ENCODE measurements at regions not wholly inside any gene's neighbourhood (a gene's known extent, or its start where the extent isn't known, plus 50 kb on each side); places are given as distances from the start of the nearest gene placed in this dataset.
"Not testable (repeated sequence)": the region's sequence is repeated elsewhere in the genome, so short reads cannot be mapped to it uniquely, and the experiment has no call there.

GRCh38 chr4:59393780-59394179, 1806.3 kb upstream of the ADGRL3 start:
- Histone ChIP-seq H3K4me1 (ENCODE audit: control insufficient read depth in 2 of 2, insufficient read depth in 2 of 2, low read length in 2 of 2) (no peaks in the 10 kb centered on the region), H3K27me3 (ENCODE audit: control insufficient read depth in 2 of 2, insufficient read depth in 2 of 2, low read length in 2 of 2) (no peaks in the 10 kb centered on the region), H3K9ac (ENCODE audit: low read depth in 1 of 2, low read length in 2 of 2) (no peak overlapping the region), H3K27ac (ENCODE audit: low read depth in 2 of 2, low read length in 2 of 2) (no peak overlapping the region), H3K4me3 (ENCODE audit: low read length in 2 of 2) (no peak overlapping the region), H3K36me3 (ENCODE audit: control insufficient read depth in 2 of 2, insufficient read depth in 2 of 2, low read length in 2 of 2) (no peaks in the 10 kb centered on the region), H3K9me3 (ENCODE audit: control insufficient read depth in 2 of 2, low read length in 2 of 2) (no peaks in the 10 kb centered on the region)

- no peaks in the 10 kb centered on the region for H3K9me3 ChIP-seq (ENCODE audit: control insufficient read depth in 2 of 2, low read length in 2 of 2)
- no peaks in the 10 kb centered on the region for H3K36me3 ChIP-seq (ENCODE audit: control insufficient read depth in 2 of 2, insufficient read depth in 2 of 2, low read length in 2 of 2)
- H3K4me1 ChIP-seq (ENCODE audit: control insufficient read depth in 2 of 2, insufficient read depth in 2 of 2, low read length in 2 of 2) = no peaks in the 10 kb centered on the region
- no peaks in the 10 kb centered on the region for H3K27me3 ChIP-seq (ENCODE audit: control insufficient read depth in 2 of 2, insufficient read depth in 2 of 2, low read length in 2 of 2)
- no peak overlapping the region for H3K9ac ChIP-seq (ENCODE audit: low read depth in 1 of 2, low read length in 2 of 2)
- H3K4me3 ChIP-seq (ENCODE audit: low read length in 2 of 2) = no peak overlapping the region
- H3K27ac ChIP-seq (ENCODE audit: low read depth in 2 of 2, low read length in 2 of 2) = no peak overlapping the region
Measured at GRCh38 chr4:59400334-59400733, 1799.8 kb upstream of the ADGRL3 start.

GRCh38 chr4:59409647-59410046, 1790.5 kb upstream of the ADGRL3 start:
- no peak overlapping the region for H3K9ac ChIP-seq (ENCODE audit: low read depth in 1 of 2, low read length in 2 of 2)
- no peak overlapping the region for H3K4me3 ChIP-seq (ENCODE audit: low read length in 2 of 2)
- no peaks in the 10 kb centered on the region for H3K9me3 ChIP-seq (ENCODE audit: control insufficient read depth in 2 of 2, low read length in 2 of 2)
- H3K36me3 ChIP-seq (ENCODE audit: control insufficient read depth in 2 of 2, insufficient read depth in 2 of 2, low read length in 2 of 2) = no peaks in the 10 kb centered on the region
- no peak overlapping the region for H3K27ac ChIP-seq (ENCODE audit: low read depth in 2 of 2, low read length in 2 of 2)
- H3K27me3 ChIP-seq (ENCODE audit: control insufficient read depth in 2 of 2, insufficient read depth in 2 of 2, low read length in 2 of 2) = no peaks in the 10 kb centered on the region
- no peaks in the 10 kb centered on the region for H3K4me1 ChIP-seq (ENCODE audit: control insufficient read depth in 2 of 2, insufficient read depth in 2 of 2, low read length in 2 of 2)

GRCh38 chr4:59412739-59413138, 1787.4 kb upstream of the ADGRL3 start:
- H3K9ac ChIP-seq (ENCODE audit: low read depth in 1 of 2, low read length in 2 of 2) = no peak overlapping the region
- H3K4me1 ChIP-seq (ENCODE audit: control insufficient read depth in 2 of 2, insufficient read depth in 2 of 2, low read length in 2 of 2) = no peaks in the 10 kb centered on the region
- no peaks in the 10 kb centered on the region for H3K27me3 ChIP-seq (ENCODE audit: control insufficient read depth in 2 of 2, insufficient read depth in 2 of 2, low read length in 2 of 2)
- no peaks in the 10 kb centered on the region for H3K9me3 ChIP-seq (ENCODE audit: control insufficient read depth in 2 of 2, low read length in 2 of 2)
- no peak overlapping the region for H3K27ac ChIP-seq (ENCODE audit: low read depth in 2 of 2, low read length in 2 of 2)
- no peak overlapping the region for H3K4me3 ChIP-seq (ENCODE audit: low read length in 2 of 2)
- no peaks in the 10 kb centered on the region for H3K36me3 ChIP-seq (ENCODE audit: control insufficient read depth in 2 of 2, insufficient read depth in 2 of 2, low read length in 2 of 2)

- H3K4me3 ChIP-seq (ENCODE audit: low read length in 2 of 2) = no peak overlapping the region
- H3K27ac ChIP-seq (ENCODE audit: low read depth in 2 of 2, low read length in 2 of 2) = no peak overlapping the region
- H3K9me3 ChIP-seq (ENCODE audit: control insufficient read depth in 2 of 2, low read length in 2 of 2) = no peaks in the 10 kb centered on the region
- H3K9ac ChIP-seq (ENCODE audit: low read depth in 1 of 2, low read length in 2 of 2) = no peak overlapping the region
- H3K4me1 ChIP-seq (ENCODE audit: control insufficient read depth in 2 of 2, insufficient read depth in 2 of 2, low read length in 2 of 2) = no peaks in the 10 kb centered on the region
- H3K36me3 ChIP-seq (ENCODE audit: control insufficient read depth in 2 of 2, insufficient read depth in 2 of 2, low read length in 2 of 2) = no peaks in the 10 kb centered on the region
- no peaks in the 10 kb centered on the region for H3K27me3 ChIP-seq (ENCODE audit: control insufficient read depth in 2 of 2, insufficient read depth in 2 of 2, low read length in 2 of 2)
Measured at GRCh38 chr4:59455751-59456150, 1744.4 kb upstream of the ADGRL3 start.

GRCh38 chr4:59457576-59457975, 1742.5 kb upstream of the ADGRL3 start:
- H3K4me3 ChIP-seq (ENCODE audit: low read length in 2 of 2) = no peak overlapping the region
- no peaks in the 10 kb centered on the region for H3K36me3 ChIP-seq (ENCODE audit: control insufficient read depth in 2 of 2, insufficient read depth in 2 of 2, low read length in 2 of 2)
- H3K9me3 ChIP-seq (ENCODE audit: control insufficient read depth in 2 of 2, low read length in 2 of 2) = no peaks in the 10 kb centered on the region
- no peaks in the 10 kb centered on the region for H3K27me3 ChIP-seq (ENCODE audit: control insufficient read depth in 2 of 2, insufficient read depth in 2 of 2, low read length in 2 of 2)
- H3K4me1 ChIP-seq (ENCODE audit: control insufficient read depth in 2 of 2, insufficient read depth in 2 of 2, low read length in 2 of 2) = no peaks in the 10 kb centered on the region
- no peak overlapping the region for H3K9ac ChIP-seq (ENCODE audit: low read depth in 1 of 2, low read length in 2 of 2)
- H3K27ac ChIP-seq (ENCODE audit: low read depth in 2 of 2, low read length in 2 of 2) = no peak overlapping the region

GRCh38 chr4:59484944-59485343, 1715.2 kb upstream of the ADGRL3 start:
- H3K27ac ChIP-seq (ENCODE audit: low read depth in 2 of 2, low read length in 2 of 2) = no peak overlapping the region
- H3K27me3 ChIP-seq (ENCODE audit: control insufficient read depth in 2 of 2, insufficient read depth in 2 of 2, low read length in 2 of 2) = no peaks in the 10 kb centered on the region
- H3K9me3 ChIP-seq (ENCODE audit: control insufficient read depth in 2 of 2, low read length in 2 of 2) = peaks cover 0 to 3% of the 10 kb centered on the region in 2 donors
- H3K4me1 ChIP-seq (ENCODE audit: control insufficient read depth in 2 of 2, insufficient read depth in 2 of 2, low read length in 2 of 2) = no peaks in the 10 kb centered on the region
- no peak overlapping the region for H3K4me3 ChIP-seq (ENCODE audit: low read length in 2 of 2)
- no peaks in the 10 kb centered on the region for H3K36me3 ChIP-seq (ENCODE audit: control insufficient read depth in 2 of 2, insufficient read depth in 2 of 2, low read length in 2 of 2)
- H3K9ac ChIP-seq (ENCODE audit: low read depth in 1 of 2, low read length in 2 of 2) = no peak overlapping the region

- H3K27me3 ChIP-seq (ENCODE audit: control insufficient read depth in 2 of 2, insufficient read depth in 2 of 2, low read length in 2 of 2) = no peaks in the 10 kb centered on the region
- no peak overlapping the region for H3K9ac ChIP-seq (ENCODE audit: low read depth in 1 of 2, low read length in 2 of 2)
- H3K27ac ChIP-seq (ENCODE audit: low read depth in 2 of 2, low read length in 2 of 2) = no peak overlapping the region
- H3K4me3 ChIP-seq (ENCODE audit: low read length in 2 of 2) = no peak overlapping the region
- no peaks in the 10 kb centered on the region for H3K36me3 ChIP-seq (ENCODE audit: control insufficient read depth in 2 of 2, insufficient read depth in 2 of 2, low read length in 2 of 2)
- H3K4me1 ChIP-seq (ENCODE audit: control insufficient read depth in 2 of 2, insufficient read depth in 2 of 2, low read length in 2 of 2) = no peaks in the 10 kb centered on the region
- H3K9me3 ChIP-seq (ENCODE audit: control insufficient read depth in 2 of 2, low read length in 2 of 2) = no peaks in the 10 kb centered on the region
Measured at GRCh38 chr4:59500103-59500502, 1700.0 kb upstream of the ADGRL3 start.

- Histone ChIP-seq H3K9me3 (ENCODE audit: control insufficient read depth in 2 of 2, low read length in 2 of 2) (no peaks in the 10 kb centered on the region), H3K36me3 (ENCODE audit: control insufficient read depth in 2 of 2, insufficient read depth in 2 of 2, low read length in 2 of 2) (no peaks in the 10 kb centered on the region), H3K9ac (ENCODE audit: low read depth in 1 of 2, low read length in 2 of 2) (no peak overlapping the region), H3K4me1 (ENCODE audit: control insufficient read depth in 2 of 2, insufficient read depth in 2 of 2, low read length in 2 of 2) (no peaks in the 10 kb centered on the region), H3K27me3 (ENCODE audit: control insufficient read depth in 2 of 2, insufficient read depth in 2 of 2, low read length in 2 of 2) (no peaks in the 10 kb centered on the region), H3K4me3 (ENCODE audit: low read length in 2 of 2) (no peak overlapping the region), H3K27ac (ENCODE audit: low read depth in 2 of 2, low read length in 2 of 2) (no peak overlapping the region)
Measured at GRCh38 chr4:59503731-59504130, 1696.4 kb upstream of the ADGRL3 start.

GRCh38 chr4:59511809-59512208, 1688.3 kb upstream of the ADGRL3 start:
- not testable (repeated sequence) for H3K27ac ChIP-seq (ENCODE audit: low read depth in 2 of 2, low read length in 2 of 2); H3K4me3 ChIP-seq (ENCODE audit: low read length in 2 of 2); H3K9ac ChIP-seq (ENCODE audit: low read depth in 1 of 2, low read length in 2 of 2); H3K4me1 ChIP-seq (ENCODE audit: control insufficient read depth in 2 of 2, insufficient read depth in 2 of 2, low read length in 2 of 2); H3K9me3 ChIP-seq (ENCODE audit: control insufficient read depth in 2 of 2, low read length in 2 of 2); H3K36me3 ChIP-seq (ENCODE audit: control insufficient read depth in 2 of 2, insufficient read depth in 2 of 2, low read length in 2 of 2); H3K27me3 ChIP-seq (ENCODE audit: control insufficient read depth in 2 of 2, insufficient read depth in 2 of 2, low read length in 2 of 2)

GRCh38 chr4:59517007-59517406, 1683.1 kb upstream of the ADGRL3 start:
- H3K27ac ChIP-seq (ENCODE audit: low read depth in 2 of 2, low read length in 2 of 2) = no peak overlapping the region
- no peaks in the 10 kb centered on the region for H3K27me3 ChIP-seq (ENCODE audit: control insufficient read depth in 2 of 2, insufficient read depth in 2 of 2, low read length in 2 of 2)
- no peaks in the 10 kb centered on the region for H3K36me3 ChIP-seq (ENCODE audit: control insufficient read depth in 2 of 2, insufficient read depth in 2 of 2, low read length in 2 of 2)
- H3K4me1 ChIP-seq (ENCODE audit: control insufficient read depth in 2 of 2, insufficient read depth in 2 of 2, low read length in 2 of 2) = no peaks in the 10 kb centered on the region
- no peaks in the 10 kb centered on the region for H3K9me3 ChIP-seq (ENCODE audit: control insufficient read depth in 2 of 2, low read length in 2 of 2)
- H3K9ac ChIP-seq (ENCODE audit: low read depth in 1 of 2, low read length in 2 of 2) = no peak overlapping the region
- H3K4me3 ChIP-seq (ENCODE audit: low read length in 2 of 2) = no peak overlapping the region

All from mucosa of rectum (tissue), 2 donors.